Naive thymus-derived CD8-positive, alpha-beta T cell (primary cell): ENCODE measurements at regions not wholly inside any gene's neighbourhood (a gene's known extent, or its start where the extent isn't known, plus 50 kb on each side); places are given as distances from the start of the nearest gene placed in this dataset.
A peak's percentile ranks its signal among the peaks of the same experiment; 100 is the strongest.
"Not testable (repeated sequence)": the region's sequence is repeated elsewhere in the genome, so short reads cannot be mapped to it uniquely, and the experiment has no call there.

Source experiments
- ATAC-seq, 2 donors: fragments of 150-1000 bp; cut with Tn5 transposase in 1 of 2; sonication (Bioruptor Pico), chemical (Tn5 transposase) in 1 of 2; 1 replicate in 1 of 2; 2 replicates in 1 of 2; pipeline ENCODE4 v1.10.0; 2021; ENCODE audit warnings: mild to moderate bottlenecking in 2 of 2, moderate library complexity in 2 of 2
- POLR2A ChIA-PET: fragments of 350-600 bp; sonication (Branson Sonifier 250); formaldehyde crosslinking; loops from one replicate; lab custom pipeline; 2021; ENCODE audit warnings: antibody characterized with exemption; lab: Charles Lee
- DNase-seq, 10 donors: peaks; one replicate each; pipeline versions ENCODE4 v3.0.0 to v3.0.0-alpha.2; 2020 to 2022
- H3K27ac Mint-ChIP-seq, 10 donors: one replicate each; pipeline ENCODE4 v1.8.0; 2020 to 2022; ENCODE audit warnings: mild to moderate bottlenecking in 10 of 10, mixed read lengths in 10 of 10, moderate library complexity in 4 of 10, inconsistent platforms in 1 of 10
- H3K27me3 Mint-ChIP-seq, 5 donors: one replicate each; pipeline ENCODE4 v1.8.0; 2021 to 2022; ENCODE audit warnings: mixed read lengths in 5 of 5
- H3K36me3 Mint-ChIP-seq, 3 donors: one replicate each; pipeline ENCODE4 v1.8.0; 2020 to 2022; ENCODE audit warnings: mixed read lengths in 3 of 3, mild to moderate bottlenecking in 2 of 3, inconsistent platforms in 1 of 3
- H3K4me1 Mint-ChIP-seq, 4 donors: one replicate each; pipeline ENCODE4 v1.8.0; 2021 to 2022; ENCODE audit warnings: mixed read lengths in 4 of 4
- H3K4me3 Mint-ChIP-seq, 10 donors: one replicate each; pipeline ENCODE4 v1.8.0; 2020 to 2022; ENCODE audit warnings: mild to moderate bottlenecking in 10 of 10, mixed read lengths in 10 of 10, moderate library complexity in 6 of 10, inconsistent platforms in 1 of 10
- H3K9me3 Mint-ChIP-seq, 9 donors: one replicate each; pipeline ENCODE4 v1.8.0; 2020 to 2022; ENCODE audit warnings: mixed read lengths in 9 of 9, mild to moderate bottlenecking in 3 of 9, inconsistent platforms in 1 of 9, moderate library complexity in 1 of 9

GRCh38 chr16:23013484-23013883 lies 135.8 kb downstream of the USP31 start:
- no peak overlapping the region for H3K27ac Mint-ChIP-seq
- no peaks in the 10 kb centered on the region for H3K36me3 Mint-ChIP-seq
- DNase-seq (no peak), ATAC-seq (no peak)
- H3K9me3 Mint-ChIP-seq, result peaks cover 0 to 1% (median 0%) of the 10 kb centered on the region in 9 donors
- H3K27me3 Mint-ChIP-seq, result peaks cover 4 to 20% (median 11%) of the 10 kb centered on the region in 5 donors
- H3K4me3 Mint-ChIP-seq, result no peak overlapping the region
- H3K4me1 Mint-ChIP-seq, result no peaks in the 10 kb centered on the region
- POLR2A ChIA-PET, result no interaction called here

GRCh38 chr16:23009075-23009474 lies 140.2 kb downstream of the USP31 start:
- no peak for DNase-seq
- peaks cover 7 to 43% (median 20%) of the 10 kb centered on the region in 5 donors for H3K27me3 Mint-ChIP-seq

GRCh38 chr16:23008041-23008440 lies 141.2 kb downstream of the USP31 start:
- POLR2A ChIA-PET, result no interaction called here
- ATAC-seq (no peak), DNase-seq (no peak)
- Mint-ChIP-seq H3K36me3 (no peaks in the 10 kb centered on the region), H3K9me3 (peaks cover 0 to 12% (median 0%) of the 10 kb centered on the region in 9 donors), H3K4me3 (no peak overlapping the region), H3K27me3 (peaks cover 7 to 43% (median 22%) of the 10 kb centered on the region in 5 donors), H3K4me1 (peaks cover 0 to 3% (median 0%) of the 10 kb centered on the region in 4 donors), H3K27ac (no peak overlapping the region)

More at GRCh38 chr16:23009075-23009474, 140.2 kb downstream of the USP31 start:
- H3K4me3 Mint-ChIP-seq, result no peak overlapping the region
- POLR2A ChIA-PET, result no interaction called here
- no peak overlapping the region for H3K27ac Mint-ChIP-seq
- H3K36me3 Mint-ChIP-seq, result no peaks in the 10 kb centered on the region
- H3K9me3 Mint-ChIP-seq, result peaks cover 0 to 12% (median 0%) of the 10 kb centered on the region in 9 donors
- H3K4me1 Mint-ChIP-seq, result peaks cover 0 to 3% (median 0%) of the 10 kb centered on the region in 4 donors
- ATAC-seq, result no peak

DNA sequence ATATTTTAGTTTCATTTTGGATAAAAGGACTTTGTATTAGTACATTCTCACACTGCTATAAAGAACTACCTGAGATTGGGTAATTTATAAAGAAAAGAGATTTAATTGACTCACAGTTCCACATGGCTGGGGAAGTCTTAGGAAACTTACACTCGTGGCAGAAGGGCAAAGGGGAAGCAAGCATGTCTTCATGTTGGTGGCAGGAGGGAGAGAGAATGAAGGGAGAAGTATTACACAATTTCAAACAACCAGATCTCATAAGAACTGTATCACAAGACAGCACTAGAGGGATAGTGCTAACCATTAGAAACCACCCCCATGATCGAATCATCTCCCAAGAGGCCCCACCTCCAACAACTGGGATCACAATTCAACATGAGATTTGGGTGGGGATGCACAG lies 142.9 kb downstream of the USP31 start:
- DNase-seq (no peak), ATAC-seq (no peak)
- peaks cover 7 to 43% (median 25%) of the 10 kb centered on the region in 5 donors for H3K27me3 Mint-ChIP-seq
- no peaks in the 10 kb centered on the region for H3K36me3 Mint-ChIP-seq
- POLR2A ChIA-PET, result interaction anchor here (0.6 kb wide), 1 partner anchor 427 kb away, joined by 3 read pairs; no protein-coding TSS in a partner anchor
- H3K9me3 Mint-ChIP-seq, result peaks cover 0 to 12% (median 0%) of the 10 kb centered on the region in 9 donors
- no peak overlapping the region for H3K27ac Mint-ChIP-seq
- H3K4me3 Mint-ChIP-seq, result no peak overlapping the region
- H3K4me1 Mint-ChIP-seq, result peaks cover 0 to 3% (median 0%) of the 10 kb centered on the region in 4 donors

- ATAC-seq (no peak), DNase-seq (no peak)
- H3K27me3 Mint-ChIP-seq, result peaks cover 9 to 43% (median 25%) of the 10 kb centered on the region in 5 donors
- H3K9me3 Mint-ChIP-seq, result peaks cover 0 to 12% (median 0%) of the 10 kb centered on the region in 9 donors
- H3K4me3 Mint-ChIP-seq, result no peak overlapping the region
- peaks cover 0 to 3% (median 0%) of the 10 kb centered on the region in 4 donors for H3K4me1 Mint-ChIP-seq
- no peak overlapping the region for H3K27ac Mint-ChIP-seq
- POLR2A ChIA-PET, result no interaction called here
- H3K36me3 Mint-ChIP-seq, result no peaks in the 10 kb centered on the region
These were observed 143.3 kb downstream of the USP31 start for GRCh38 chr16:23005951-23006350.

- H3K9me3 Mint-ChIP-seq, result peaks cover 8 to 32% (median 17%) of the 10 kb centered on the region in 9 donors
- H3K4me1 Mint-ChIP-seq, result no peaks in the 10 kb centered on the region
- POLR2A ChIA-PET, result no interaction called here
These were observed 159.7 kb downstream of the USP31 start for GRCh38 chr16:22989598-22989997.

DNA sequence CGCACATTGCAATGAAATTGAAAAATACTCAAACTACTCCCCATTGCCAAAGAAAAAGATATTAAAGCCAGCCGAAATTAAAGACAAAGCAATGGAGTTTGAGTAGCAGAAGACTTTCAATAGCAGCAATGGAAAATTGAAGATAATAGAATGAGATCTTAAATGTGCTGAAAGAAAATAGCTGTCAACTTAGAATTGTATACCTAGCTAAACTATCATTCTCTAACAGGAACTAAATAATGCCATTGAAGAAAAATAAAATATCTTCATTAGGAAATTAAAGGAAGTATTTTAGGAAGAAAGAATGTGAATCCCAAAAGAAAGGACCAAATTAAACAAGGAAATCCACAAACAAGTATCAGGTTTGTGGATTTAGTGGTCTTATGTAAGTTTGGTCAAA lies 165.6 kb downstream of the USP31 start:
- peaks cover 6 to 38% (median 14%) of the 10 kb centered on the region in 5 donors for H3K27me3 Mint-ChIP-seq
- H3K4me1 Mint-ChIP-seq, result no peaks in the 10 kb centered on the region
- no peak overlapping the region for H3K4me3 Mint-ChIP-seq
- POLR2A ChIA-PET, result no interaction called here
- no peak for DNase-seq
- H3K27ac Mint-ChIP-seq, result no peak overlapping the region
- peaks cover 20 to 66% (median 38%) of the 10 kb centered on the region in 9 donors for H3K9me3 Mint-ChIP-seq
- H3K36me3 Mint-ChIP-seq, result peaks cover 0 to 31% (median 0%) of the 10 kb centered on the region in 3 donors
- ATAC-seq, result no peak

More at GRCh38 chr16:22989598-22989997, 159.7 kb downstream of the USP31 start:
- DNase-seq, result no peak
- H3K36me3 Mint-ChIP-seq, result peaks cover 0 to 20% (median 0%) of the 10 kb centered on the region in 3 donors
- no peak overlapping the region for H3K27ac Mint-ChIP-seq
- peaks cover 7 to 49% (median 25%) of the 10 kb centered on the region in 5 donors for H3K27me3 Mint-ChIP-seq
- H3K4me3 Mint-ChIP-seq, result no peak overlapping the region
- ATAC-seq, result no peak

- H3K4me3 Mint-ChIP-seq, H3K27ac Mint-ChIP-seq, H3K4me1 Mint-ChIP-seq, DNase-seq, ATAC-seq, POLR2A ChIA-PET: not testable (repeated sequence)
- Mint-ChIP-seq H3K9me3 (peaks cover 10 to 43% (median 27%) of the 10 kb centered on the region in 9 donors), H3K36me3 (peaks cover 0 to 15% (median 0%) of the 10 kb centered on the region in 3 donors), H3K27me3 (peaks cover 8 to 42% (median 10%) of the 10 kb centered on the region in 5 donors)
These were observed 166.6 kb downstream of the HS3ST2 start for GRCh38 chr16:22980514-22980913.

DNA sequence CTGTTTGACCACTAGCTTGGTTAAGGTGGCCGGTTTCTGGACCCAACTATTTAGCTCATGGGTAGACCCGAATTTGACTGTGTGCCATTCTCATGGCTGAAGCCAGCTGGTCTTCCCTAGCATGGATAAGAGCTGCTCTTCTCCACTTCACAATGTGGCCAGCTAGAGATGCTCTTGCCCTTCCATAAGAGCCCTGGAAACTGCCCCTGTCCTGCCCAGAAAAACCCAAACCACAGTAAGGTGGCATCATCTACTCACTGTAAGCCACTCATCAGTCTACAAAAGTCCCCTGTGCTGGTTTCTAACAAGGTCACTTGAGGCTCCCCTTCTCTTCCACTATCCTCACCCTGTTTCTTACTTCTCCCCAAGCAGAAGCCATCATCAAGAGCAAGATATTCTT lies 165.1 kb downstream of the HS3ST2 start:
- Mint-ChIP-seq H3K36me3 (peaks cover 0 to 8% (median 0%) of the 10 kb centered on the region in 3 donors), H3K9me3 (peaks cover 9 to 28% (median 18%) of the 10 kb centered on the region in 9 donors), H3K27me3 (peaks cover 8 to 53% (median 10%) of the 10 kb centered on the region in 5 donors), H3K4me3 (no peak overlapping the region), H3K4me1 (no peaks in the 10 kb centered on the region), H3K27ac (no peak overlapping the region)
- POLR2A ChIA-PET, result no interaction called here
- no peak for DNase-seq
- no peak for ATAC-seq

- POLR2A ChIA-PET, result no interaction called here
- DNase-seq, result no peak
- Mint-ChIP-seq H3K27ac (peak overlapping the region in 1 of 10 donors; percentile 71), H3K4me3 (no peak overlapping the region), H3K4me1 (no peaks in the 10 kb centered on the region), H3K27me3 (peaks cover 10 to 58% (median 13%) of the 10 kb centered on the region in 5 donors), H3K36me3 (peaks cover 0 to under 1% (median 0%) of the 10 kb centered on the region in 3 donors), H3K9me3 (peaks cover under 1 to 11% (median 6%) of the 10 kb centered on the region in 9 donors)
- ATAC-seq, result no peak
These were observed 163.3 kb downstream of the HS3ST2 start for GRCh38 chr16:22977294-22977697.

DNA sequence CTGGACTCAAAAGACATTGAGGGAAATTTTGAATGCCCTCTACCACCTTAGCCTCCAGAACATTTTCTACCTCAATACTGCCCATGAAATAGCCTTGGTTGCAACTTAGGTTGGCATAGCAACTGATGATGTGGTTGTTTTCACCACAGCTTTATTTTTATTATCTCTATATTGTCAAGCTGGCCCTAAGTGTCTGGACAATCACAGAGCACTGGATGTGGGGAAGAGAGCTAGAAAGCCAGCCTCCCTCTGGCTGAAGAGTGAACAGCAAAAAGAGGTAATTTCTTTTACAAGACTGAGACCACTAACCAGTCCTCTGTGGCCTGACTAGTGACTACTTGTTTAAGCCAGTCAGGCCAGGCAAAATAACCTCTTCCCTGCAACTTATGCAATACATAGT lies 159.6 kb downstream of the HS3ST2 start:
- no peak for ATAC-seq
- Mint-ChIP-seq H3K27me3 (peaks cover 7 to 57% (median 17%) of the 10 kb centered on the region in 5 donors), H3K4me1 (no peaks in the 10 kb centered on the region), H3K27ac (no peak overlapping the region), H3K4me3 (no peak overlapping the region), H3K36me3 (peaks cover 0 to 6% (median 0%) of the 10 kb centered on the region in 3 donors), H3K9me3 (peaks cover 0 to 3% (median 0%) of the 10 kb centered on the region in 9 donors)
- POLR2A ChIA-PET, result no interaction called here
- no peak for DNase-seq

- Mint-ChIP-seq H3K9me3 (peaks cover 0 to 3% (median 0%) of the 10 kb centered on the region in 9 donors), H3K4me3 (no peak overlapping the region), H3K4me1 (no peaks in the 10 kb centered on the region), H3K27me3 (peaks cover 8 to 49% (median 18%) of the 10 kb centered on the region in 5 donors), H3K36me3 (peaks cover 0 to 6% (median 0%) of the 10 kb centered on the region in 3 donors), H3K27ac (no peak overlapping the region)
- POLR2A ChIA-PET, result no interaction called here
- DNase-seq (no peak), ATAC-seq (no peak)
These were observed 157.5 kb downstream of the HS3ST2 start for GRCh38 chr16:22971346-22971924.

- DNase-seq (no peak), ATAC-seq (no peak)
- H3K27ac Mint-ChIP-seq, result no peak overlapping the region
These were observed 156.4 kb downstream of the HS3ST2 start for GRCh38 chr16:22970209-22970865.

More at GRCh38 chr16:22970209-22970865, 156.4 kb downstream of the HS3ST2 start:
- Mint-ChIP-seq H3K36me3 (peaks cover 0 to 6% (median 0%) of the 10 kb centered on the region in 3 donors), H3K4me1 (no peaks in the 10 kb centered on the region), H3K4me3 (no peak overlapping the region), H3K9me3 (peaks cover 0 to 5% (median 0%) of the 10 kb centered on the region in 9 donors), H3K27me3 (peaks cover 11 to 54% (median 25%) of the 10 kb centered on the region in 5 donors)
- POLR2A ChIA-PET, result no interaction called here
